C1 segment of cervical spinal cord (tissue), 14 donors: ENCODE measurements at regions not wholly inside any gene's neighbourhood (a gene's known extent, or its start where the extent isn't known, plus 50 kb on each side); places are given as distances from the start of the nearest gene placed in this dataset.

Source experiments
- DNase-seq, 14 donors: peaks; one replicate each; lab custom pipeline; 2025; lab: John Stamatoyannopoulos, UW

GRCh38 chr4:20352163-20352431 lies 100.4 kb downstream of the SLIT2 start:
- no peak for DNase-seq

DNA sequence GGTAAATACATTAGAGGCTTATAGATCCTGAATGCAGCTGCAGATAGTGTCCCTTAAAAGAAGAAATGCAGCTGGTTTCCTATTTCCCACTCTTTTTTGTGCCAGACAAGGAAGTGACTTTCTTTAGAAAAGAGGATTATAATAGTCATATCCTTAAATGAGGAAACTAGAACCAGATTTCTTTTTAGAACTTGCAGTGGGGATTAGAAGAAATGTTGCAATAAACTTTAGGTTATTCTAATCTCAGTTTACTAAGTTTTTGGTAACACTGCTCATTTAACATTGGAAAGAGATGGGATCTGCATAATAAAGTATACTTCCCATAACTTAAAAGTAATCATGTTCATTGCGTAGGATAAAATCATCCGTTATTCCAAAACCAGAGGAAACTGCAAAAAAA lies 101.9 kb downstream of the SLIT2 start:
- DNase-seq, result no peak

GRCh38 chr4:20354120-20354519 lies 102.4 kb downstream of the SLIT2 start:
- no peak for DNase-seq

GRCh38 chr4:20356565-20356964 lies 104.9 kb downstream of the SLIT2 start:
- peak in 3 of 14 donors; percentile 9 to 11 (median 11) for DNase-seq

GRCh38 chr4:20358110-20358509 lies 106.4 kb downstream of the SLIT2 start:
- DNase-seq, result no peak

- DNase-seq, result no peak
These were observed 108.0 kb downstream of the SLIT2 start for GRCh38 chr4:20359692-20360091.

DNA sequence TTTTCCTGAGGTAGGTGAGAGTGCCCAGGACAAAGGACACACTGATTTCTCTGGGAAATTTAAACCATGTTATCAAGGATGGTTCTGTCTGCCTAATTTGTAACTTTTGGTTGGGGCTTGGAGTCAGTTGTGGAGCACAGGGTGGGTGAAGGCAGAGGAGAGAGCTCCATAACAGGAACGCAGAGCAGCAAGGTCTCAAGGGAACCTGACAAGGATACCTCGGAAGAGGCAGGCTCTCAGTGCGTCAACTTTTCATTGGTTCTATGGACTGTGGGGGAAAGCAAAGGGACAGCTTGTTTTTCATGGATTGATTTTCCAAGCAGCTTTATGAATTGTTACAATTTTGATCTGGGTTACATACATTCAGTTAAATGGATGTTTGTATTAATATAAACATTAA lies 110.4 kb downstream of the SLIT2 start:
- no peak for DNase-seq

GRCh38 chr4:20364969-20365368 lies 113.3 kb downstream of the SLIT2 start:
- DNase-seq, result no peak

- DNase-seq, result no peak
These were observed 115.7 kb downstream of the SLIT2 start for GRCh38 chr4:20367446-20367845.

GRCh38 chr4:20368926-20369325 lies 117.2 kb downstream of the SLIT2 start:
- no peak for DNase-seq

- no peak for DNase-seq
These were observed 118.6 kb downstream of the SLIT2 start for GRCh38 chr4:20370274-20370673.

GRCh38 chr4:20376070-20376469 lies 124.4 kb downstream of the SLIT2 start:
- DNase-seq, result no peak

- no peak for DNase-seq
These were observed 126.5 kb downstream of the SLIT2 start for GRCh38 chr4:20378181-20378580.

DNA sequence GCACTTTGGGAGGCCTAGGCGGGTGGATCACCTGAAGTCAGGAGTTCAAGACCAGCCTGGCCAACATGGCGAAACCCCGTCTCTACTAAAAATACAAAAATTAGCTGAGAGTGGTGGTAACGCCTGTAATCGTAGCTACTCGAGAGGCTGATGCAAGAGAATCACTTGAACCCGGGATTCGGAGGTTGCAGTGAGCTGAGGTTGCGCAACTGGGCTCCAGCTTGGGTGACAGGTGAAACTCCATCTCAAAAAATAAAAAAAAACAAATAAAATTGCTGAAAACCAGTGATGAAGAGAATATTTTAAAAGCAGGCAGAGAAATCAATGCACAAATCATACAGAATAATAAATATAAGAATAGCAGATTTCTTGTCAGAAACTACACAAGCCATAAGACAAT lies 129.3 kb downstream of the SLIT2 start:
- DNase-seq, result no peak

DNA sequence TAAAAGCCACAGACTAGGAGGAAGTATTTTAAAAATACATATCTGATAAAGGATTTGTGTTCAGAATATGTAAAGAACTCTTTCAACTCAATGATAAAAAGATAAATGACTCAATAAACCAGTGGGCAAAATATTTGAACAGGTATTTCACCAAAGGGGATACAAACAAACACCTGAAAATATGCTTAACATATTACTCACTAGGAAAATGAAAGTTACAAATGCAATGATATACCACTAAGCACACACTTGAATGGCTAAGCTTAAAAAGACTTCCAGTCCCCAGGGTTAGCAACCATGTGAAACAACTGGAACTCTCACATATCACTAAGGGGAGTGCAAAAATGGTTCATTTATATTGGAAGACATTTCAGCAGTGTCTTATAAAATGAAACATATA lies 131.6 kb downstream of the SLIT2 start:
- no peak for DNase-seq

DNA sequence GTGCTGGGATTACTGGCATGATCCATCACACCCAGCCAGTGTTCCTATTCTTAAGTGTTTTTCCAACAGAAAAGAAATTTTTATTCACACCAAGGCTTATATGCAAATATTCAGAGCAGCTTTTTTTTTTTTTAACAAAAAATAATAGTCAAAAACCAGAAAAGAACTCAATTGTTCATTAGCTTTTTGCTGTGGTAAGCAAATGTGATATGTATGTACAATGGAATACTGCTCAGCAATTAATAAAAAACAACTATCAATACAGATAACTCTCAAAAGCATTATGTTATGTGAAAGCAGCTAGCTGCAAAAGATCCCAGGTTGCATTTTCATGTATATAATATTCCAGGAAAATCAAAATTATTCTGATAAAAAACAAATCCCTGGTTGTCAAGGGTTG lies 132.3 kb downstream of the SLIT2 start:
- DNase-seq, result no peak

GRCh38 chr4:20384456-20384855 lies 132.8 kb downstream of the SLIT2 start:
- no peak for DNase-seq

- DNase-seq, result no peak
These were observed 134.5 kb downstream of the SLIT2 start for GRCh38 chr4:20386001-20386740.

DNA sequence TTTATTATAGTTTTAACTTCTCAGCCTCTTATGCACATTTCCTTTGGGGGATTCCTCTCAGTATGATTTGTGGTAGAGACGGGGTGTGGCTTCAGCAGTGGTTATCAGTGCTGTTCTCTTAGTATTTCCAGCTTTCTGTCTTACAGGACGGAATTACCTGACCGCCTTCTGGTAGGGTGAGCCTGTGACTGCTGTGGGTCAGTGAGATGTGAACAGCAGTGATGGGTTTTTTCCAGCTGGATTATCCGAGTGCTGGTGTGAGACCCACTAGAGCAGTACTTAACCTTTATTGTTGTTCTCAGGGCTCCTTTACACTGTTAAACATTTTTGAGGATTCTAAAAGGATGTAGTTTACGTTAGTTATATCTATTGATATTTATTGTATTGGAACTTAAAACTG lies 135.2 kb downstream of the SLIT2 start:
- DNase-seq, result no peak

- DNase-seq, result no peak
These were observed 139.5 kb downstream of the SLIT2 start for GRCh38 chr4:20391198-20391597.

- DNase-seq, result no peak
These were observed 140.2 kb downstream of the SLIT2 start for GRCh38 chr4:20391912-20392311.

GRCh38 chr4:20393486-20394100 lies 141.9 kb downstream of the SLIT2 start:
- no peak for DNase-seq

DNA sequence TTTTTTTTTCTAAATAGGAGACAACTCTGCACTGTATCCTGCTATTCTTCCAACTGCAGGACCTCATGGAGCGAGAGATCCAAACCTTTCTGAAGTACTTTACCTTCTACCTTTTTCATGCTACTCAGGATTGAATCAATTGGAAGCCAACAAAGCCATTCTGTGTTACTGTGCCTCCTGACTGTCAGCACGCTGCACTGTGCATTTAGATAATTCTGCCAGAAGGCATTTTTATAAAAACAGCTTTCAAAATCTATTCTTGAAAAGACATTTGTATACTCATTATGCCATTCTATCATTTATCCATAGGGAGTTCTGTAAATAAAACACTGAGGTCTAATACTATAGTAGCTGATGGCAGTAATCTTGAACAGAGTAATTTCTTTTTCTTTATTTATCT lies 142.8 kb downstream of the SLIT2 start:
- no peak for DNase-seq
